Caco-2 (cell line): ENCODE measurements at regions not wholly inside any gene's neighbourhood (a gene's known extent, or its start where the extent isn't known, plus 50 kb on each side); places are given as distances from the start of the nearest gene placed in this dataset.

Experiments
- BruUV-seq: library from RNA; stranded (reverse); fragments of 400-500 nt; replicated peaks from 2 replicates; lab custom pipeline; 2021; lab: Mats Ljungman, UMichigan
- CTCF ChIA-PET: fragments of 300-600 bp; sonication (Branson Sonifier 250); formaldehyde crosslinking; loops from one replicate; lab custom pipeline; 2022; ENCODE audit warnings: antibody characterized with exemption; lab: Charles Lee
- POLR2A ChIA-PET: fragments of 300-600 bp; sonication (Branson Sonifier 250); formaldehyde crosslinking; loops from one replicate; lab custom pipeline; 2022; ENCODE audit warnings: antibody characterized with exemption; lab: Charles Lee
- DNase-seq, 2 experiments: peaks; one replicate each; pipeline versions ENCODE4 v3.0.0 to v3.0.0-alpha.2; 2020 to 2022
- H3K27me3 ChIP-seq: replicated peaks from 2 replicates; pipeline ENCODE4 v1.6.0; 2011; ENCODE audit warnings: low read length; ENCODE audit not compliant: control insufficient read depth, insufficient read depth
- H3K36me3 ChIP-seq: 2 replicates; pipeline ENCODE4 v1.5.1; 2011; ENCODE audit warnings: low read length; ENCODE audit not compliant: control insufficient read depth, insufficient read depth
- H3K4me1 ChIP-seq: fragments of 250-450 bp; sonication (Bioruptor Pico); 2 replicates; pipeline ENCODE4 v1.5.1; 2020; ENCODE audit warnings: mild to moderate bottlenecking
- H3K4me3 ChIP-seq: 2 replicates; pipeline ENCODE4 v1.5.1; 2011; ENCODE audit warnings: low read depth, mild to moderate bottlenecking, control low read depth, low read length
- H3K9me3 ChIP-seq: fragments of 250-450 bp; sonication (Bioruptor Pico); 2 replicates; pipeline ENCODE4 v1.5.1; 2020; ENCODE audit warnings: mild to moderate bottlenecking, moderate library complexity
- H3K27ac Mint-ChIP-seq: one replicate; pipeline ENCODE4 v1.8.0; 2022; ENCODE audit warnings: mixed read lengths; ENCODE audit not compliant: unreplicated experiment
- H3K27me3 Mint-ChIP-seq: one replicate; pipeline ENCODE4 v1.8.0; 2022; ENCODE audit warnings: mixed read lengths; ENCODE audit not compliant: insufficient read depth, unreplicated experiment
- H3K36me3 Mint-ChIP-seq: one replicate; pipeline ENCODE4 v1.8.0; 2022; ENCODE audit warnings: mild to moderate bottlenecking, mixed read lengths; ENCODE audit not compliant: insufficient read depth, unreplicated experiment
- H3K4me1 Mint-ChIP-seq: one replicate; pipeline ENCODE4 v1.8.0; 2022; ENCODE audit warnings: low read depth, mixed read lengths; ENCODE audit not compliant: unreplicated experiment
- H3K4me3 Mint-ChIP-seq: one replicate; pipeline ENCODE4 v1.8.0; 2022; ENCODE audit warnings: mild to moderate bottlenecking, moderate library complexity, mixed read lengths; ENCODE audit not compliant: unreplicated experiment
- H3K9me3 Mint-ChIP-seq: one replicate; pipeline ENCODE4 v1.8.0; 2022; ENCODE audit warnings: mixed read lengths; ENCODE audit not compliant: unreplicated experiment
- CTCF ChIP-seq, 2 experiments: fragments of 200-600 bp in 1 of 2; IDR thresholded peaks; 1 replicate in 1 of 2; 2 replicates in 1 of 2; pipeline versions ENCODE4 v1.5.1 to v1.8.0; 2011 to 2022; ENCODE audit warnings: antibody characterized with exemption in 1 of 2, control low read depth in 1 of 2, inconsistent platforms in 1 of 2, low read depth in 1 of 2, low read length in 1 of 2, mild to moderate bottlenecking in 1 of 2, moderate library complexity in 1 of 2; ENCODE audit not compliant: insufficient read depth in 1 of 2, severe bottlenecking in 1 of 2, unreplicated experiment in 1 of 2
- intact Hi-C: fragments of 100-400 bp; cut with micrococcal nuclease; formaldehyde crosslinking; loops from one replicate; pipeline ENCODE4 v1.10.0; 2022; ENCODE audit not compliant: unreplicated experiment

- no TSS peak for BruUV-seq
- no peaks in the 10 kb centered on the region for H3K4me1 Mint-ChIP-seq
- TF ChIP-seq CTCF (IDR thresholded peaks at IDR 0.05; ENCODE audit: insufficient read depth in 1 of 2, low read depth in 1 of 2, low read length in 1 of 2, severe bottlenecking in 1 of 2, unreplicated experiment in 1 of 2) = no peak
Observed at GRCh38 chr3:168813225-168813802, 717.6 kb upstream of the GOLIM4 start.

GRCh38 chr3:168812234-168812633 is 716.5 kb upstream of the GOLIM4 start:
- Histone ChIP-seq H3K4me3 (no peak overlapping the region), H3K36me3 (no peaks in the 10 kb centered on the region), H3K27me3 (no peaks in the 10 kb centered on the region), H3K9me3 (no peaks in the 10 kb centered on the region), H3K4me1 (no peaks in the 10 kb centered on the region)
- H3K27ac Mint-ChIP-seq = no peak overlapping the region
- H3K36me3 Mint-ChIP-seq = no peaks in the 10 kb centered on the region
- TF ChIP-seq CTCF (IDR thresholded peaks at IDR 0.05; ENCODE audit: insufficient read depth in 1 of 2, low read depth in 1 of 2, low read length in 1 of 2, severe bottlenecking in 1 of 2, unreplicated experiment in 1 of 2) = no peak
- intact Hi-C loops = no loop called here
- POLR2A ChIA-PET = no interaction called here
- H3K4me3 Mint-ChIP-seq = no peak overlapping the region
- peaks cover 6% of the 10 kb centered on the region for H3K27me3 Mint-ChIP-seq
- no peak for DNase-seq
- CTCF ChIA-PET = no interaction called here
- no TSS peak for BruUV-seq
- no peaks in the 10 kb centered on the region for H3K4me1 Mint-ChIP-seq
- no peaks in the 10 kb centered on the region for H3K9me3 Mint-ChIP-seq

More at GRCh38 chr3:168813225-168813802, 717.6 kb upstream of the GOLIM4 start:
- ChIA-PET POLR2A (no interaction called here), CTCF (interaction anchor here (0.6 kb wide), 1 partner anchor 588 kb away, joined by 4 read pairs; no protein-coding TSS in a partner anchor)
- no peaks in the 10 kb centered on the region for H3K36me3 Mint-ChIP-seq
- no peaks in the 10 kb centered on the region for H3K9me3 ChIP-seq
- H3K9me3 Mint-ChIP-seq = no peaks in the 10 kb centered on the region
- DNase-seq = no peak
- H3K4me3 Mint-ChIP-seq = no peak overlapping the region
- no peaks in the 10 kb centered on the region for H3K27me3 ChIP-seq
- intact Hi-C loops = no loop called here
- H3K4me3 ChIP-seq = no peak overlapping the region
- H3K27ac Mint-ChIP-seq = no peak overlapping the region
- peaks cover 6% of the 10 kb centered on the region for H3K27me3 Mint-ChIP-seq
- no peaks in the 10 kb centered on the region for H3K36me3 ChIP-seq
- H3K4me1 ChIP-seq = no peaks in the 10 kb centered on the region

- Mint-ChIP-seq H3K27me3 (no peaks in the 10 kb centered on the region), H3K4me3 (no peak overlapping the region), H3K4me1 (no peaks in the 10 kb centered on the region), H3K27ac (no peak overlapping the region), H3K36me3 (no peaks in the 10 kb centered on the region), H3K9me3 (no peaks in the 10 kb centered on the region)
- CTCF ChIA-PET = no interaction called here
- POLR2A ChIA-PET = no interaction called here
- intact Hi-C loops = no loop called here
- no peak overlapping the region for H3K4me3 ChIP-seq
- no peaks in the 10 kb centered on the region for H3K9me3 ChIP-seq
- TF ChIP-seq CTCF (IDR thresholded peaks at IDR 0.05; ENCODE audit: insufficient read depth in 1 of 2, low read depth in 1 of 2, low read length in 1 of 2, severe bottlenecking in 1 of 2, unreplicated experiment in 1 of 2) = no peak
- H3K4me1 ChIP-seq = no peaks in the 10 kb centered on the region
- H3K27me3 ChIP-seq = no peaks in the 10 kb centered on the region
- no peaks in the 10 kb centered on the region for H3K36me3 ChIP-seq
- no TSS peak for BruUV-seq
- no peak for DNase-seq
Observed at GRCh38 chr3:168808596-168808995, 712.9 kb upstream of the GOLIM4 start.
